ENCODE measurements at regions not wholly inside any gene's neighbourhood (a gene's known extent, or its start where the extent isn't known, plus 50 kb on each side); places are given as distances from the start of the nearest gene placed in this dataset.

- DNase-seq (ENCODE audit: low read depth, low spot score) (no peak), FAIRE-seq (no peak)
- intact Hi-C loops (cut with micrococcal nuclease) (no loop called here), dilution Hi-C loops (cut with MboI; ENCODE audit: extremely low pct_ligation_motif_present, low sequenced_read_pairs) (no loop called here)
- Histone ChIP-seq H3K27ac (ENCODE audit: insufficient read depth, low read depth, low read length) (no peak overlapping the region), H3K4me2 (ENCODE audit: insufficient read depth, low read length) (no peak overlapping the region), H3K27me3 (ENCODE audit: control insufficient read depth in 2 of 2, insufficient read depth in 2 of 2, low read length in 2 of 2) (no peaks in the 10 kb centered on the region), H3K9ac (replicated peaks; ENCODE audit: extremely low read depth, insufficient read depth, low read length) (no peak overlapping the region), H3K9me3 (replicated peaks; ENCODE audit: control insufficient read depth, insufficient read depth, low read length) (no peaks in the 10 kb centered on the region), H3K9me1 (replicated peaks; ENCODE audit: control insufficient read depth, extremely low read depth, insufficient read depth, low read length) (no peaks in the 10 kb centered on the region), H3K36me3 (ENCODE audit: control insufficient read depth in 2 of 2, extremely low read depth in 1 of 2, insufficient read depth in 2 of 2, low read length in 2 of 2) (no peaks in the 10 kb centered on the region), H3K4me3 (replicated peaks in 1 of 3; ENCODE audit: insufficient read depth in 1 of 3, low read depth in 1 of 3, low read length in 3 of 3) (no peak overlapping the region), H3K4me1 (ENCODE audit: control insufficient read depth, extremely low read depth, insufficient read depth, low read length) (no peaks in the 10 kb centered on the region), H3K79me2 (ENCODE audit: control insufficient read depth, insufficient read depth, low read length) (no peaks in the 10 kb centered on the region), H4K20me1 (replicated peaks; ENCODE audit: control insufficient read depth, extremely low read depth, insufficient read depth, low read length) (no peaks in the 10 kb centered on the region), H2AFZ (ENCODE audit: low read depth, low read length) (no peak overlapping the region)
- no TSS peak for BruUV-seq (replicated peaks)
- POLR2A ChIA-PET = no interaction called here
- CTCF ChIA-PET = no interaction called here
- TF ChIP-seq MAX (IDR thresholded peaks at IDR 0.05; ENCODE audit: insufficient read depth, insufficient read length) (no peak), CTCF (IDR thresholded peaks at IDR 0.05; ENCODE audit: extremely low read depth in 1 of 2, insufficient read depth in 1 of 2, low read depth in 1 of 2, low read length in 2 of 2) (no peak), JUN (IDR thresholded peaks at IDR 0.05; ENCODE audit: borderline replicate concordance, insufficient read depth, insufficient read length, low read depth) (no peak), POLR2AphosphoS5 (IDR thresholded peaks at IDR 0.05; ENCODE audit: insufficient read depth, low read depth, low read length) (no peak), GATA2 (IDR thresholded peaks at IDR 0.05; ENCODE audit: insufficient read depth, insufficient read length, low read depth, low read length) (no peak), MYC (IDR thresholded peaks at IDR 0.05; ENCODE audit: low read depth, low read length) (no peak), FOS (IDR thresholded peaks at IDR 0.05; ENCODE audit: borderline replicate concordance, insufficient read depth, low read length) (no peak), EZH2 (IDR thresholded peaks at IDR 0.05; ENCODE audit: borderline replicate concordance, low read depth, low read length, severe bottlenecking) (no peak), POLR2A (IDR thresholded peaks at IDR 0.05; ENCODE audit: low read depth, low read length) (no peak)
These were observed 210.5 kb downstream of the FAM181B start for GRCh38 chr11:82523141-82523540.
